ENCODE measurements at regions not wholly inside any gene's neighbourhood (a gene's known extent, or its start where the extent isn't known, plus 50 kb on each side); places are given as distances from the start of the nearest gene placed in this dataset.

- TF ChIP-seq CHD7 (IDR thresholded peaks at IDR 0.05; ENCODE audit: insufficient replicate concordance, low read length) = no peak
- no peak for TF ChIP-seq ZNF274 (IDR thresholded peaks at IDR 0.05; ENCODE audit: borderline replicate concordance, extremely low read depth, low read length)
- TF ChIP-seq NRF1 (IDR thresholded peaks at IDR 0.05; ENCODE audit: low read depth, low read length) = no peak
- no peak for TF ChIP-seq BCL11A (IDR thresholded peaks at IDR 0.05; ENCODE audit: low read depth in 2 of 2, low read length in 2 of 2)
- no peak for TF ChIP-seq CTBP2 (IDR thresholded peaks at IDR 0.05; ENCODE audit: borderline replicate concordance, insufficient read depth, insufficient read length, low read length)
- no peak for TF ChIP-seq MAX (IDR thresholded peaks at IDR 0.05)
These were observed 111.0 kb upstream of the TRPM1 start (continued) for GRCh38 chr15:31212326-31213080.
